ENCODE measurements at regions not wholly inside any gene's neighbourhood (a gene's known extent, or its start where the extent isn't known, plus 50 kb on each side); places are given as distances from the start of the nearest gene placed in this dataset.
A peak's percentile ranks its signal among the peaks of the same experiment; 100 is the strongest.

DNA sequence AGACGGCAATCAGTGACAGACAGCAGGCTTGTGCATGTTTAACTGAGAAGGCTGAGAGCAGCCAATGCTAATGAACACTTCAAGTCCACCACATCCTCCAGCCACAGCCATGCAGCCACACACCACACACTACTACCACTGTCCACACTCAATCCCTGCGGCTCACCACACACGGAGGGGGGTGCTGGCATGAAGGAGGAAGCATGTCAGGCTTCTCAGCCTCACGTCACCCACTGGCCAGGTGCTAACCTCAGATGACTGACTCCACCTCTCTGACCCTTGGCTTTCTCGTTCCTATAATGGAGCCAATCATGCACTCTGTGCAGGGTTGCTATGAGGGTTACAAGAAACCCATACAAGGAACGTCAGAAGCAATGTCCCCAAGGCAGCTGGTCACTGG is 165.4 kb upstream of the RNF32 start (continued):
- TF ChIP-seq, protein P1, sequence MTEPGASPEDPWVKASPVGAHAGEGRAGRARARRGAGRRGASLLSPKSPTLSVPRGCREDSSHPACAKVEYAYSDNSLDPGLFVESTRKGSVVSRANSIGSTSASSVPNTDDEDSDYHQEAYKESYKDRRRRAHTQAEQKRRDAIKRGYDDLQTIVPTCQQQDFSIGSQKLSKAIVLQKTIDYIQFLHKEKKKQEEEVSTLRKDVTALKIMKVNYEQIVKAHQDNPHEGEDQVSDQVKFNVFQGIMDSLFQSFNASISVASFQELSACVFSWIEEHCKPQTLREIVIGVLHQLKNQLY (CRISPR knock-in tag; IDR thresholded peaks at IDR 0.05): no peak
- 0 out of 2 replicates have a peak, but pooled peaks have one; percentile 1 for TF ChIP-seq HIVEP1 (CRISPR knock-in tag; IDR thresholded peaks at IDR 0.05)

DNA sequence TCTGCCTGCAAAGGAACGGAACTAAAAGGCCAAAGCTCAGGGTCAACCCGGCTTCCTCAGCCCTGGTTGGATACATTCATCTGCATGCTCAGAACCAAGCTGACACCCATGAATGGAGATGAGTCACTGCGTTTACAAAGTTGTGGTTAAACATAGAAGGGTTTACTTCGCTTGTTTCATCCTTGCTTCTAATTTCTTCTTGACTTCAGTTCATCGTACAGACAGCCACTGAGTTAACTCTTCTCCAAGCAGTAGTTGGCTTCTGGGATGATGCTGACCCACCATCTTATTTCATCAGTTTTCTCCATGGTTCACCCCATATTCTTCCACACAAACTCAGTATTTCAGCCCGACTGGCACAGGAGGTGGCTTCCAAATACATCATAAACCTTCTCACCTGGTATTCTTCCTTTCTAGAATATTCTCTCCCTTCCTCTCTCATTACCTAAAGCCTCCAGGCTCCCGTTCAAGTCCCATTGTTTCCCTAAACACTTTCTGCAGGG is 166.3 kb upstream of the RNF32 start:
- H3K36me3 ChIP-seq (replicated peaks in 1 of 2; ENCODE audit: control insufficient read depth in 1 of 2, insufficient read depth in 2 of 2, low read length in 2 of 2): no peaks in the 10 kb centered on the region
- no peaks in the 10 kb centered on the region for H4K20me1 ChIP-seq (ENCODE audit: insufficient read depth, low read length)
- peaks cover 34% of the 10 kb centered on the region for H3K4me1 ChIP-seq (ENCODE audit: insufficient read depth, low read length)
- intact Hi-C loops (cut with micrococcal nuclease; ENCODE audit: unreplicated experiment) (loop anchor here (1.0 to 5.0 kb wide), 2 partner anchors 290 to 662 kb away; partner anchors contain the start of gene SHH), in situ Hi-C loops (cut with HindIII; ENCODE audit: extremely low pct_ligation_motif_present, low pct_unique_long_range_greater_than_20kb) (no loop called here)
- ChIA-PET CTCF (ENCODE audit: low intra/inter-chr PET ratio, low total read pairs) (interaction anchor here (1.5 to 1.8 kb wide), 2 partner anchors 659 to 677 kb away, joined by 7 to 8 read pairs; no protein-coding TSS in a partner anchor), POLR2A (interaction anchor here (0.6 to 2.4 kb wide), 4 partner anchors 56 to 666 kb away, joined by 3 to 22 read pairs (median 4); no protein-coding TSS in a partner anchor)
- H3K27ac ChIP-seq (ENCODE audit: extremely low read length, insufficient read depth, low read length): peak overlapping the region; percentile 54
- H3K4me3 ChIP-seq (replicated peaks in 1 of 3; ENCODE audit: insufficient read depth in 1 of 3, low read depth in 2 of 3, low read length in 3 of 3): peak overlapping the region in 1 of 3 experiments; percentile 32; a peak in 1 of 6 replicates
- 19% methylated on average over 7 of the region's 7 CpGs for WGBS (ENCODE audit: low lambda C conversion rate)
- no peak overlapping the region for H3K9ac ChIP-seq (ENCODE audit: insufficient read depth, low read depth, low read length)
- H3K4me2 ChIP-seq (ENCODE audit: low read depth, low read length): peak overlapping the region; percentile 48
- DNase-seq (ENCODE audit: low spot score) (peak; percentile 91), FAIRE-seq (peak; percentile 98), ATAC-seq (peak; percentile 97)
- H2AFZ ChIP-seq (ENCODE audit: low read length): no peak overlapping the region
- H3K9me3 ChIP-seq (ENCODE audit: low read length): no peaks in the 10 kb centered on the region
- H3K79me2 ChIP-seq (ENCODE audit: insufficient read depth, low read length): no peaks in the 10 kb centered on the region
- BruUV-seq (replicated peaks): no TSS peak
- no peaks in the 10 kb centered on the region for H3K27me3 ChIP-seq (ENCODE audit: control insufficient read depth in 1 of 2, insufficient read depth in 2 of 2, low read length in 2 of 2)
- TF ChIP-seq, protein P2, sequence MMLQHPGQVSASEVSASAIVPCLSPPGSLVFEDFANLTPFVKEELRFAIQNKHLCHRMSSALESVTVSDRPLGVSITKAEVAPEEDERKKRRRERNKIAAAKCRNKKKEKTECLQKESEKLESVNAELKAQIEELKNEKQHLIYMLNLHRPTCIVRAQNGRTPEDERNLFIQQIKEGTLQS (CRISPR knock-in tag; IDR thresholded peaks at IDR 0.05): peak; percentile 81
- TF ChIP-seq MTA1 (CRISPR knock-in tag; IDR thresholded peaks at IDR 0.05; ENCODE audit: borderline replicate concordance): no peak
- TF ChIP-seq MIER2 (CRISPR knock-in tag; IDR thresholded peaks at IDR 0.05): peak; percentile 14; the same call in 1 of the 2 replicates
- TF ChIP-seq, protein P3, sequence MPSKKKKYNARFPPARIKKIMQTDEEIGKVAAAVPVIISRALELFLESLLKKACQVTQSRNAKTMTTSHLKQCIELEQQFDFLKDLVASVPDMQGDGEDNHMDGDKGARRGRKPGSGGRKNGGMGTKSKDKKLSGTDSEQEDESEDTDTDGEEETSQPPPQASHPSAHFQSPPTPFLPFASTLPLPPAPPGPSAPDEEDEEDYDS (CRISPR knock-in tag; IDR thresholded peaks at IDR 0.05): peak; percentile 29; the same call in 1 of the 2 replicates
- TF ChIP-seq NFYB (CRISPR knock-in tag; IDR thresholded peaks at IDR 0.05): 0 out of 2 replicates have a peak, but pooled peaks have one; percentile 16
- TF ChIP-seq, protein P4, sequence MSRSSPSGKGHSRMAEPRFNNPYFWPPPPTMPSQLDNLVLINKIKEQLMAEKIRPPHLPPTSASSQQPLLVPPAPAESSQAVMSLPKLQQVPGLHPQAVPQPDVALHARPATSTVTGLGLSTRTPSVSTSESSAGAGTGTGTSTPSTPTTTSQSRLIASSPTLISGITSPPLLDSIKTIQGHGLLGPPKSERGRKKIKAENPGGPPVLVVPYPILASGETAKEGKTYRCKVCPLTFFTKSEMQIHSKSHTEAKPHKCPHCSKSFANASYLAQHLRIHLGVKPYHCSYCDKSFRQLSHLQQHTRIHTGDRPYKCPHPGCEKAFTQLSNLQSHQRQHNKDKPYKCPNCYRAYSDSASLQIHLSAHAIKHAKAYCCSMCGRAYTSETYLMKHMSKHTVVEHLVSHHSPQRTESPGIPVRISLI (CRISPR knock-in tag; IDR thresholded peaks at IDR 0.05; ENCODE audit: borderline replicate concordance): peak; percentile 20; the same call in 1 of the 2 replicates
- peak; percentile 46; the same call in 1 of the 2 replicates for TF ChIP-seq FOXO1 (CRISPR knock-in tag; IDR thresholded peaks at IDR 0.05)
- TF ChIP-seq, protein P5, sequence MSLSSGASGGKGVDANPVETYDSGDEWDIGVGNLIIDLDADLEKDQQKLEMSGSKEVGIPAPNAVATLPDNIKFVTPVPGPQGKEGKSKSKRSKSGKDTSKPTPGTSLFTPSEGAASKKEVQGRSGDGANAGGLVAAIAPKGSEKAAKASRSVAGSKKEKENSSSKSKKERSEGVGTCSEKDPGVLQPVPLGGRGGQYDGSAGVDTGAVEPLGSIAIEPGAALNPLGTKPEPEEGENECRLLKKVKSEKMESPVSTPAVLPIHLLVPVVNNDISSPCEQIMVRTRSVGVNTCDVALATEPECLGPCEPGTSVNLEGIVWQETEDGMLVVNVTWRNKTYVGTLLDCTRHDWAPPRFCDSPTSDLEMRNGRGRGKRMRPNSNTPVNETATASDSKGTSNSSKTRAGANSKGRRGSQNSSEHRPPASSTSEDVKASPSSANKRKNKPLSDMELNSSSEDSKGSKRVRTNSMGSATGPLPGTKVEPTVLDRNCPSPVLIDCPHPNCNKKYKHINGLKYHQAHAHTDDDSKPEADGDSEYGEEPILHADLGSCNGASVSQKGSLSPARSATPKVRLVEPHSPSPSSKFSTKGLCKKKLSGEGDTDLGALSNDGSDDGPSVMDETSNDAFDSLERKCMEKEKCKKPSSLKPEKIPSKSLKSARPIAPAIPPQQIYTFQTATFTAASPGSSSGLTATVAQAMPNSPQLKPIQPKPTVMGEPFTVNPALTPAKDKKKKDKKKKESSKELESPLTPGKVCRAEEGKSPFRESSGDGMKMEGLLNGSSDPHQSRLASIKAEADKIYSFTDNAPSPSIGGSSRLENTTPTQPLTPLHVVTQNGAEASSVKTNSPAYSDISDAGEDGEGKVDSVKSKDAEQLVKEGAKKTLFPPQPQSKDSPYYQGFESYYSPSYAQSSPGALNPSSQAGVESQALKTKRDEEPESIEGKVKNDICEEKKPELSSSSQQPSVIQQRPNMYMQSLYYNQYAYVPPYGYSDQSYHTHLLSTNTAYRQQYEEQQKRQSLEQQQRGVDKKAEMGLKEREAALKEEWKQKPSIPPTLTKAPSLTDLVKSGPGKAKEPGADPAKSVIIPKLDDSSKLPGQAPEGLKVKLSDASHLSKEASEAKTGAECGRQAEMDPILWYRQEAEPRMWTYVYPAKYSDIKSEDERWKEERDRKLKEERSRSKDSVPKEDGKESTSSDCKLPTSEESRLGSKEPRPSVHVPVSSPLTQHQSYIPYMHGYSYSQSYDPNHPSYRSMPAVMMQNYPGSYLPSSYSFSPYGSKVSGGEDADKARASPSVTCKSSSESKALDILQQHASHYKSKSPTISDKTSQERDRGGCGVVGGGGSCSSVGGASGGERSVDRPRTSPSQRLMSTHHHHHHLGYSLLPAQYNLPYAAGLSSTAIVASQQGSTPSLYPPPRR (CRISPR knock-in tag; IDR thresholded peaks at IDR 0.05; ENCODE audit: borderline replicate concordance): peak; percentile 45; the same call in 1 of the 2 replicates
- no peak for TF ChIP-seq SOX6 (IDR thresholded peaks at IDR 0.05)
- peak; percentile 40; the same call in 1 of the 2 replicates for TF ChIP-seq SOX6 (CRISPR knock-in tag; IDR thresholded peaks at IDR 0.05)
- peak; percentile 89 for TF ChIP-seq FOSL1 (CRISPR knock-in tag; IDR thresholded peaks at IDR 0.05; ENCODE audit: borderline replicate concordance)

All from HepG2 (cell line).